Kidney tubule cell (primary cell): ENCODE measurements at regions not wholly inside any gene's neighbourhood (a gene's known extent, or its start where the extent isn't known, plus 50 kb on each side); places are given as distances from the start of the nearest gene placed in this dataset.
A peak's percentile ranks its signal among the peaks of the same experiment; 100 is the strongest.

Source experiments
- DNase-seq: peaks from one replicate; pipeline ENCODE4 v3.0.0-alpha.2; 2018; ENCODE audit warnings: low spot score

DNA sequence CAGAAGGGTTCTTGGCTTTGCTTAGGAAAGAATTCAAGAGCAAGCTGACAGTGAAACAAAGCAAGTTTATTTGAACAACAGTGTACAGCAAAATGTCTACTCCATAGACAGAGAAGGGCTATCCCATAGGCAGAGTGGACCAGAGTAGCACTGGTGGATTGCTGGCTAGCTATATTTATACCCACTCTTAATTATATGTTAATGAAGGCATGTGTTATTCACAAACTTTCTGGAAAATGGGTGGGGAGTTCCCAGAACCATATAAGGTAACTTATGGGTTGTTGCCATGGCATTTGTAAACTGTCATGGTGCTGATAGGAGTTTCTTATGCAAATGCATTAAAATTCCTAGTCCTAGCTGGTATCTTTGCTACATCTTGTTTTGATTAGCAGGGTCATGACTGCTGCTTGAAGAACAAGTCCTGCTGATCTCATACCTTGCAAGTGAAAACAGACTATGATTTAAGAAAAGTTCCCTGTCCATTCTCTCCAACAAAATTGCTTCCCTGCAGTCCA, 330.5 kb downstream of the BUD13 start:
- no peak for DNase-seq

- no peak for DNase-seq
Observed at GRCh38 chr11:116439361-116439677, 333.5 kb downstream of the BUD13 start.

GRCh38 chr11:116438651-116439360, 334.0 kb downstream of the BUD13 start:
- no peak for DNase-seq

- no peak for DNase-seq
Observed at GRCh38 chr11:116434986-116435385, 337.8 kb downstream of the BUD13 start.

DNA sequence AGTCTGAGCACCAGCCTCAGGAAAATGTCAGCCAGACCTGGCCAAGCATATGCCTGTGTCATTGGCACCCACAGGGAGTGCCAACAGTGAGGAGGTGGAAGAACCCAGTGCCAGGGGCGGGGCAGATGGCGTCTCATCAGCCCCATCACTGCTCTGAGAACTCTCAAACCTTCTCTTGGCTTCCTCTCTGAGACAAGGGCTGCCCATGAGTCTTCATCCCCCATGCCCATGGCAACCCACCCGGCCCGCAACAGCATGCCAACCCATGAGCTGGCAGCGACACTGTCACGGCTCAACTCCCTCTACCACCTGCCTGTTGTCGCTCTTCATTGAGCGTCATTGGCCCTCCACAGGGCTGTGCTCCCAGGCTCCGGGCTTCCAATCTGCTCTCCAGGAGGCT, 340.5 kb downstream of the BUD13 start:
- no peak for DNase-seq

GRCh38 chr11:116431842-116432241, 340.9 kb downstream of the BUD13 start:
- no peak for DNase-seq

DNA sequence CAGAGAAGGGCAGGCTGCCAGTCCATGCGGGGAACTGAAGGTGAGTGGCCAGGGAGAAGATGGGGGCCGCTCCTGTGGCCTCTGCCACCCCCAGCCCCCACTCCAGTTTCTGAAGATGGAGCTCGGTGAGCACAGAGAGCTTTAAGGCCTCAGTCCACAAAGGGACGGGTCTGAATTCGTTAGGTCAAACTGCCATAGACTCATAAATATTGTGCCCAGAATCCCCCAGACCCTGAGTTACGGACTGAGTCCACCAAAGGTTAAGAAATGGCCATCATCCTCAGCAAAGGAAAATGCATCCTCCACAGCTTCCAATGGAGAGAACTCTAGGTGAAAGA, 344.2 kb downstream of the BUD13 start:
- DNase-seq, result no peak

DNA sequence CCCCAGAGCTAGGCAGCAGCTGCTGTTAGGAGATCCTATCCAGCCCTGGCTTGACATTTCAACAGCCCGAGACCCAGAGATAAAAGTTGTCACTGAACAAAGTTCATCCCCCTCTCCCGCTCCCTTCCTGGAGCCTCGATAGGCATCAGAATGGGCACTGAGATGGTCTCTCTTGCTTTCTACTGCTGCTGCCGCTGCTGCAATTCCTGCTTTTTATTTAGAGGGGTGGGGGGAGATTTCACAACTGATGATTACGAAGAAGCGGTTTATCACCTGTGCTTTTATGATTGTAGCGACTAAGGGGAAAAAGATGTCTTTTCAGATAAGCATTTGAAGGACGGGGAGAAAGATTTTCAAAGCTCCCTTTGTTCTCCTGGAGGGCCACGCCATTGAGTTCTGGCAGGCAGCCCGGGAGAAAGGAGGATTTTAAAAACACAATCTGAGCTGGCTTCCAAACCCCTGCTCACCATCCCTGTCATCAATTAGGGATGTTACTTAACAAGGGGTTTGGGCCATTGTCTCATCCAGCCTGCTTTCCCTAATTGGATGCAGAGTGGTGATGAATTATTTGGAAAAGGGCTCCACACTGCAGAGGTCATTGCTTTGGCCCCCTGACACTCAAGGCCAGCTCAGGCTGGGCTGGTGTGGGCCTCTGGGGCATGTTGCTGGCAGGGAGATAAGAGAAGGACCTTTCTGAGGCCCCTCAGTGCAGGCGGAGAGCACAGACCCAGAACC, 344.7 kb downstream of the BUD13 start:
- no peak for DNase-seq

GRCh38 chr11:116427337-116427902, 345.4 kb downstream of the BUD13 start:
- DNase-seq, result no peak

DNA sequence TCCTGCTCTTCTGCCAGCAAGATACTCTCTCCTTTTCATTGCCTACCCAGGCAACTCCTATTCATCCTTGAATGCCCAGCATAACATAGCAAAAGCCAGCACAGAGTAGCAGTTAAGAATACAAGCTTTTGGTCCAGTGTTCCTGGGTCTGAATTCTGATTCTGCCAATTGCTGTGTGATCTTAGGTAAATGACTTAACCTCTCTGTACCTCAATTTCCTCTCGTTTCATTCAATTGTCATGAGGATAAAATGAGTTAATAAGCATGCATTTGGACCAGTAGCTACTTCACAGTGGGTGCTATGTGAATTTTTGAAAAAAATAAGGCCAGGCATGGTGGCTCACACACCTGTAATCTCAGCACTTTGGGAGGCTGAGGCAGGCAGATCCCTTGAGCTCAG, 346.0 kb downstream of the BUD13 start:
- no peak for DNase-seq

DNA sequence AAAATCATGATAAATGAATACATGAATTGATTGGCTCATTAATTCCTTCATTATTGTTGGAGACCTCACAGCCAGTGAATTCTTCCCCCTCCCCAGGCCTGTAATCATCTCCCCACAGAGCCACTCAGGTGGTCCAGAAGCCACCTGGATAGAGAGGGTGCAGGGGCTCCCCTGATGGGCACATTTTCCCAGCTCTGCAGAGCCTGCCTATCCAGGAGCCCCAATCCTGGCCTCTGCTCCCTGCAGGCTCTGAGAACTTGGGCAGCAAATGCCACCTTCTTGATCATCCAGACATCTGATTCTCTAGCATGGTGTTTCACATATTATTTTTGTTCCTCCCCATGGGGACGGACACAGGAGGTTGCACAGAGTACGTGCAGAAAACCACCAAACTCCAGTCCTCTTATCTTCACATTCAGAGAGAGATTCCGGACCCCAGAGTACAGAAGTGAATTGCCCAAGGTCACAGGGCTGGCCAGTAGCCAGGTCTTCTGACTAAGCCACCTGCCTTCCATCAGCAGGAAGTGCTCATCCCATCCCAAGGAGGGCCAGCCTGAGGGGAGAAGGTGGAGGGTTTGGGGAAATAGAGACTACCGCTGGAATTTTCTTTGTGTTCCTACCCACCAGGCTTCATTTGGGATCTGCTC, 348.0 kb downstream of the BUD13 start:
- DNase-seq, result no peak

DNA sequence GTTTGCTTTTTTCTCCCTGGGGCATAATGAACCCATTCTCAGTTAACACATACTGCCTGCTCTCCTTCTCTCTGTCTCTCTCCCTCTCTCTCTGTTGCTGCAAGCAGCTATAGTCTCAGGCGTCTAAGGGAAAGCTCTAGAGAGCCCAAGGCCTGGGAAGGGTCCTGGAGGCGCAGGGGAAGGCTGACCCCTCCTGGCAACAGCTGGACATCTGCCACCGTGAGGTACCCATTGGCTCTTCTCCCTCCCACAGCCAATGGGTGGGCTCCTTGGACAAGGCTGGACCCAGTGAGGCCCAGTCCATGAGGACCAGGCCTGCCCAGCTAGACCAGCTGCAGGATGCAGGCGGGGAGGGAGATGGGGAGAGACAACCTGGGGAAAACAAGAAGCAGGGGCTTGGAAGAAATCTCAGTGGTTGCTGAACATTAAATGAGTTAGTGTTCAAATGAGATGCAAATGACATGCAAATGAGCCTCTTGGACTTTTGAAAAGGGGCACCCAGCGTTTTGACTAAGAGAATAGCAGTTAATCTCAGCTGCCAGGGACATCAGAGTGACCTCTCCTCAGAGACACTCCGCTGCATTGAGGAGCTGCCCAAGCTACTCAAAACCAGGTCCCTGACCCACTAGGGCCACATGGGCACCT, 349.7 kb downstream of the BUD13 start:
- no peak for DNase-seq

- DNase-seq, result no peak
Observed at GRCh38 chr11:116422556-116422955, 350.2 kb downstream of the BUD13 start.

DNA sequence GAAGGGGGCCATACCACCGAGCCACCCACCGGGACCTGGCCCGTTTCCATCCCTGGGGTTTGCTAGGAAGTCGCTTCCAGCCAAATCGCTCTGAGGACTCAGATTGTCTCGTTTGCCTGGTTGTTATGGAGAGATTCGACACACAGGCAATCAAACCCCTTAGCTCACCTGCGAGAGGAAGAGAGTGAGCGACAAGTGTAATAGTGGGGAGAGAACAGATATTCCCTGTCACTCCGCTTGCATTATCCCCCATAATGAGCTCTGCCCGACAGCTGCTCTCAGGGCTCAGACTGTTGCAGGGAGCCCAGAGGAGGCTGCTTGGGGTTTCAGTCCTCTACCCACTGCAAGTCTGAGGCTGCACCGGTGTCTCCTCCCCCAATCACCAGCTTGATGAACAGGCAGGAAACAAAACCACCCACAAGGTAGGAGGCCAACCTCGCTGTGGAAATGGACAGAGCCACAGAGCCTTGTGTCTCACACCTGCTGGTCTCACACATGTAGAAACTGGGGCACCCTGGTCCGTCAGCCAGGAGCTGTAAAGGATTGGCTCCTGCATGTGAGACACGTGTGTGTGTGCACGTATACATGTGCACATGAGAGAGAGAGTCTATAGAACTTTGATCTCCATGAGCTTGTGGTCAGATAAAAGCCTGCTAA, 351.1 kb downstream of the BUD13 start:
- no peak for DNase-seq

- DNase-seq, result peak; percentile 45
Observed at GRCh38 chr11:116420770-116421528, 351.8 kb downstream of the BUD13 start.

GRCh38 chr11:116420030-116420429, 352.8 kb downstream of the BUD13 start:
- no peak for DNase-seq

DNA sequence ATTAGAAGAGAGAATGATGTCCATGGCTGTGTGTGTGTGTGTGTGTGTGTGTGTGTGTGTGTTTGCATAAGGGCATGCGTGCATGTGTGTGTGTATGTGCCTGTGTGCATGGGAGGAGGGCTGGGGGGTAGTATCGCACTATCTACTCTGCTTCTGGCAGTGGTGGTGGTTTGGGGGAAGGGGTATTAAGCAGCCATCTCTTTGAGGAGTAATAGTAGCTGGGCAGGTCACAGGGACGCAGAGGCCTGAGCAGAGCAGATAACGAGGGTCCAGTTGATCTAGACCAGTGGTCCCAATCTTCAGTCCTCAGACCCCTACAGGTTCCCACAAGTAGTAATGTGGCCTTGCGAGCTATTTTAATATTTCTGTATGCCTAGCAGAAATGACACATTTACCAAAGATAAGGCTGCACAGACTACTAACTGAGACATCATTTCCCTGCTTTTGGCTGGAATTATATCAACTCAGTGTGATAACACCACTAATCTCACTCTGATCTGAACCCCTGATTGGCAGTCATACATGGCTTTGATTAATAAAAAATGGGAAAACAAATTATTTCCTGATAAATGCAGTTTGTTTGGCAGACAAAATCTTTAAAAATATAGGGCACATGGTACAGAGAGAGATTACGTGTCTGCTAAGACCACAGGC, 354.3 kb downstream of the BUD13 start:
- no peak for DNase-seq

DNA sequence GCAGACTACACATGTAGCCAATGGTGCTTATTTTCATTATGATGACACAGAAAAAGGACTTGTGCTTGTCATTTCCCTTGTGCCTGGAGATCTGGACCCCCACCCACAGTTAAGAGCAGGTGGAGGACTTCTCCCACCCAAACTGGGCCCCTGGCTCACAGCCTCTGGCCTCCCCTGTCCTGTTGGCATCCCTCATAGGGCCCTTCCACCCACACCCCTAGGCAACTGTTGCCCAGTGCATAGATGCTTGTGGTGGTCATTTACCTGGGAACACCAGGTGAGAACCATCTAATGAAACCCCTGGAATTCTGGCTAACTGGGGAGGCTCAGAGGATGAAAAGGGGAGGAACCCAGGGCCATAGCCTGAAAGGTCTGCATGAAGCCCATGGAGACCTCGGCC, 355.9 kb downstream of the BUD13 start:
- no peak for DNase-seq

DNA sequence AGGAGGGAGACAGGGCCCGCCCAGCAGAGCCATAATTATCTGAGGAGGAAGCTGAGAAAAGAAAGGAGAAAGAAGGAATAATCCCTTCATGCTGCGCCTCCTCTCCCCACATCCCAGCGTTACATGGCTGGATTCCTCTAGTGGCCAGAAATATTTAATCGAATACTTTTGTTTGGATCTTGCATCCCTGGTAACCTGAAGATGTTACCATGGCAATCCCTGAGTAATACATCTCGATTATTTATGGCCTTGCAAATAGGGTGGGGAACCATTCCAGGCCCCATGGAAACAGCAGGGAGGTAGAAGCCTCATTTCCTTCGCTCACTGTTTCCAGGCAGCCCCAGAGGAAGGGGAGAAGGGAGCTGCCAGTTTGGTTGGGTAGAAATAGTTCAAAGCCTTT, 357.7 kb downstream of the BUD13 start:
- no peak for DNase-seq

- DNase-seq, result no peak
Observed at GRCh38 chr11:116414357-116414880, 358.4 kb downstream of the BUD13 start.
